Epithelial cell of esophagus (primary cell): ENCODE measurements at regions not wholly inside any gene's neighbourhood (a gene's known extent, or its start where the extent isn't known, plus 50 kb on each side); places are given as distances from the start of the nearest gene placed in this dataset.

Experiments
- DNase-seq: peaks from one replicate; pipeline ENCODE4 v3.0.0; 2010; ENCODE audit warnings: low read depth
- H3K4me3 ChIP-seq: 2 replicates; pipeline ENCODE4 v1.5.1; 2011; ENCODE audit warnings: mild to moderate bottlenecking, low read length, control low read depth
- TF ChIP-seq, protein P1 (sequence below): IDR thresholded peaks from 2 replicates; pipeline ENCODE4 v1.5.1; 2011; ENCODE audit warnings: low read depth, mild to moderate bottlenecking, low read length, control low read depth, inconsistent platforms; ENCODE audit not compliant: insufficient read depth; ENCODE audit errors: missing control alignments

DNA sequence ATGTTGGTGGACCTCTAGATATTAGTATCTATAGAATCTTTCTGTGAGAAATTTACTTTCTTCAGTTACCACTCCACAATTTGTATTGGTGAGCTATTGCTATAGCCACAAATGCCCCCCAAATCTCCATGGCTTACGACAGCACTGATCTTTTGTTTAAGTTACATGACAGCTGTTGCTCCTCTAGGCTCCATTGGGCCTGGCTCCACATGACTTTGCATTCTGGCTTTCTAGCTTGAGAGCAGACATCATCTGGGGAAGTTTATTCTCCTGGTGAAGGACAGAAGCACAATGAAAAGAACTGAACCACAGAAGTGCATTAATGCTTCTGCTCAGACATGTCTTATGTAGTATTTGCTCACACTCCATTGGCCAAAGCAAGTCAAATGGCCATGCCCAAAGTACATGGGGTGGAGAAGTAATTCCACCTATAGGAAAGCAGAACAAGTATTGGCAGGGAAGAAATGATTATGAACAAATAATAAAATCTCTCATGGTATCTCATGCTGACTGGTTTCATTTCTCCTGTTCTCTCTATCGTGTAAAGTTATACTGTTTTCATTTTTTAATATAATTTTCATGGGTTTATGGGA is 126.6 kb upstream of the FAM9C start:
- no peak for DNase-seq
- TF ChIP-seq, protein P1, sequence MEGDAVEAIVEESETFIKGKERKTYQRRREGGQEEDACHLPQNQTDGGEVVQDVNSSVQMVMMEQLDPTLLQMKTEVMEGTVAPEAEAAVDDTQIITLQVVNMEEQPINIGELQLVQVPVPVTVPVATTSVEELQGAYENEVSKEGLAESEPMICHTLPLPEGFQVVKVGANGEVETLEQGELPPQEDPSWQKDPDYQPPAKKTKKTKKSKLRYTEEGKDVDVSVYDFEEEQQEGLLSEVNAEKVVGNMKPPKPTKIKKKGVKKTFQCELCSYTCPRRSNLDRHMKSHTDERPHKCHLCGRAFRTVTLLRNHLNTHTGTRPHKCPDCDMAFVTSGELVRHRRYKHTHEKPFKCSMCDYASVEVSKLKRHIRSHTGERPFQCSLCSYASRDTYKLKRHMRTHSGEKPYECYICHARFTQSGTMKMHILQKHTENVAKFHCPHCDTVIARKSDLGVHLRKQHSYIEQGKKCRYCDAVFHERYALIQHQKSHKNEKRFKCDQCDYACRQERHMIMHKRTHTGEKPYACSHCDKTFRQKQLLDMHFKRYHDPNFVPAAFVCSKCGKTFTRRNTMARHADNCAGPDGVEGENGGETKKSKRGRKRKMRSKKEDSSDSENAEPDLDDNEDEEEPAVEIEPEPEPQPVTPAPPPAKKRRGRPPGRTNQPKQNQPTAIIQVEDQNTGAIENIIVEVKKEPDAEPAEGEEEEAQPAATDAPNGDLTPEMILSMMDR: no peak
- no peak overlapping the region for H3K4me3 ChIP-seq

DNA sequence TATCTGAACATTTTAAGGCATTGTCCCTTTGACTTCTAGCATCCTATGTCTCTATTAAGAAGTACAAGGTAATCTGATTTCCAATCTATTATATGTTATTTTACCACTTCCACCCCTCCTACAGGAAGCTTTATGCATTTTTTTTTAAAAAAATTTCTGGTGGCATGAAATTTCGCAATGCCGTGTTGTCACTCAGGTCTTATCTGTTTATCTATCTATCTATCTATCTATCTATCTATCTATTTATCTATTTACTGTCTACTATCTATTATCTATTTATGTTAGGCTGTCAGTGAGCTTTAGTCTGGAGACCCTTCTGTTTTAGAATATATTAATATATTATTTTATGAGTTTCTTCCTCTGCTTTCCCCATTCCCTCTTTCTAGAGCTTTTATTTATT is 125.3 kb upstream of the FAM9C start:
- no peak for DNase-seq
- TF ChIP-seq, protein P1: no peak
- H3K4me3 ChIP-seq: no peak overlapping the region

DNA sequence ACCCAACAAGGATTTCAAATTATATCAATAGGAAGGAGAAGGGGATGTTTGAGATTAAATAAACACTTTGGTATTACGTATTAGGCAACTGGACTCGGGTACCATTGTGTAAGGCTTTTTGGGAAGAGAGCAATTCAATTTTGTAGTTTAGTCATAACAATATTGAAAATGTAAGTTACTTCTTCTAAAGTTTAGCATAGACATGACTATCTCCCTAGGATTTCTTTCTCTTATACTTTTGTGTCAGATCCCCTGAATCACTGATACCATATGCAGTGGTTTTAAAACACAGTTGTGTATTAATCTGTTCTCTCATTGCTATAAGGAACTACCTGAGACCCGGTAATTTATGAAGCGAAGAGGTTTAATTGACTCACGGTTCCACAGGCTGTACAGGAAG is 123.8 kb upstream of the FAM9C start:
- no peak for DNase-seq
- TF ChIP-seq, protein P1: no peak
- H3K4me3 ChIP-seq: no peak overlapping the region

DNA sequence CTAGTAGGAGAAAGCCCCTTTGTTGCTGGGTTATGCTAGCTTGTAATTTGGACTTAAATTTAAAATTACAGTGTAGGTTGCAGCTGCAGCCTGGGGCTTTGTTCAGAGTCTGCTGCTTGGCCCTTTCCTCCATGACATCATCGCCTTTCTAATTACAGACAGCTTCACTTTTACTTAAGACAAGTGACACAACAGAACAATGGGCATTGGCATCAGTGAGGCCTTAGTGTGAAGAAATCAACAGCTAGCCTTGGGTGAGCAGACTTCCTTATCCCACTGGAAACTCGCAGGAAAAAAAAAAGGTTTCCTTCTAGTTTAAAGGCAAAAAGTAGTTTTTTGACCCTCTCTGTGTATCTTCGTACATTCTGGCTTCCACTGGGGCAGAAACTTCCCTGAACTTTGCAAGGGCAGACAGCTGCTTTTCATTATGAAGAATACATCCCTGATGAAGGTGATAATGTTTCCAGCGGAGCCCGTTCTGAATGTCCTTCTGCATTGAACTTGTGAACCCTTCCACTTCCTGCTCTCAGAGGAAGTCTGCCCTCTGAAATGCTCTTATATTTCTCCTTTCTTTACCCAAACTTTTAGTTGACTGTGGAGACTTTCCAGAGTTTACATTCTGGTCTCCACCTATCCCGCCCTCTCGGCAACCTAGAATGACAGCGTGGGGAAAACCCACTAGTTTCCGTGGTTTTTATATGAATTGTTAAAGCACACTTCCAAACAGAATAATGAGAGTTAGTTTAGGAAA is 123.2 kb upstream of the FAM9C start:
- peak; percentile 45 for DNase-seq
- TF ChIP-seq, protein P1: no peak
- H3K4me3 ChIP-seq: no peak overlapping the region

DNA sequence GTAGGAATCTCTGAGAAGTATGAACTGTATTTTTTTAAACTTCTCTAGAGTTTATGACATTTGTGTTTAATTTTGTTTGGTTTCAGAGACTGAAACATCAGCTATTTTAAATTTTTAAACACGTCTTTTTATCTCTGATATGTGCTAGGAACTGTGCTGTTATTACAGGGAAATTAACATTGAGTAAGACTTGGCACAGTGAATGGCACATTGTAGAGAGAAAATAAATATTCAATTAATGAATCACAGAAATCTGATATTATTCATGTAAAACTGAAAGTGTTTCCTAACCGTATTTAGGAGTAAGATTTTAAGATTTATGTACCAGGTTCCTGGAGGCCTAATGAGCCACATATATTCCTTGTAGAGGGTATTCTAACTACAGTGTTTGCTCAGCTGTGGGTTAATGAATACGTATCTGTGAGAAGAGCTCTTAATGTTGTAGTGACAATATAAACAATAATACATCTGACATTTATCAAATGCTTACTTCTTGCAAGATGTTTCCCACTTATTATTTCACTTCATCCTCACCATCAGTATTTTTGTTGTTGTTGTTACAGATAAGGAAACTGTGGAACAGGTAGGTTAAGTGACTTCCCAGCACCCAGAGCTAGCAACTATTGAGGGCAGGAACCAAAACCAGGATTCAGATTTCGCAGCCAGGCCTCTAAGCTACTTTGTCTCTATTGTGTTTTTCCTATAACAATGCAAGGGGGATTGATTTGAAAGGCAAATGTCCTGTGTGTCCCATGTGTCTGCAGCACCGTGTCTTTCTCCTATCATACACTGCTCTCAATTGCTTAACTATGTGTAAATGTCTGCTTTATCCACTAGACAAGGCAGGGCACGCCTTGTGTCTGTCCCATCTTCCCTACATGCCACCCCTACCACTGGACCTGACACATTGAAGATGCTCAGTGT is 121.1 kb upstream of the FAM9C start:
- DNase-seq: no peak
- TF ChIP-seq, protein P1: no peak
- H3K4me3 ChIP-seq: no peak overlapping the region

DNA sequence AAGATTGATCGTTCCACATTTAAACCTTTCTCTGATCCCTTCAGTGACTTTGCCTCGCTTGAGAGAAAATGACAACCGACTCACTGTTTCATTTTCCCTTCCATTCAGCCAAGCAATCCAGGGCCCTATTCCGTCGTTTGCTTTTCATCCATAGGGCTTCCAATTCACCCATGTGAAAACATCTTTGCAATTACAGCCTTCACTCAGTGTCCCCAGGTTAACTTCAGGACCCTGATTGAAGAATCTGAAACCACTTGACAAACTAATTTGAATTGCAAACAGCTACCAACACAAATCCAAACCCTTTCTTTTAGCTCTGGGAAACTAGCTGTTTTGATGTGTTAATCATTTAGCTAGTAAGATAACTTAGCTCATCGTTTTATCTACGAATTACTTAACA is 120.2 kb upstream of the FAM9C start:
- no peak overlapping the region for H3K4me3 ChIP-seq
- DNase-seq: no peak
- TF ChIP-seq, protein P1: no peak
